NCI-H146 (cell line): ENCODE measurements at regions not wholly inside any gene's neighbourhood (a gene's known extent, or its start where the extent isn't known, plus 50 kb on each side); places are given as distances from the start of the nearest gene placed in this dataset.

ENCODE experiments used
- DNase-seq: peaks from one replicate; lab custom pipeline; 2025; lab: John Stamatoyannopoulos, UW

DNA sequence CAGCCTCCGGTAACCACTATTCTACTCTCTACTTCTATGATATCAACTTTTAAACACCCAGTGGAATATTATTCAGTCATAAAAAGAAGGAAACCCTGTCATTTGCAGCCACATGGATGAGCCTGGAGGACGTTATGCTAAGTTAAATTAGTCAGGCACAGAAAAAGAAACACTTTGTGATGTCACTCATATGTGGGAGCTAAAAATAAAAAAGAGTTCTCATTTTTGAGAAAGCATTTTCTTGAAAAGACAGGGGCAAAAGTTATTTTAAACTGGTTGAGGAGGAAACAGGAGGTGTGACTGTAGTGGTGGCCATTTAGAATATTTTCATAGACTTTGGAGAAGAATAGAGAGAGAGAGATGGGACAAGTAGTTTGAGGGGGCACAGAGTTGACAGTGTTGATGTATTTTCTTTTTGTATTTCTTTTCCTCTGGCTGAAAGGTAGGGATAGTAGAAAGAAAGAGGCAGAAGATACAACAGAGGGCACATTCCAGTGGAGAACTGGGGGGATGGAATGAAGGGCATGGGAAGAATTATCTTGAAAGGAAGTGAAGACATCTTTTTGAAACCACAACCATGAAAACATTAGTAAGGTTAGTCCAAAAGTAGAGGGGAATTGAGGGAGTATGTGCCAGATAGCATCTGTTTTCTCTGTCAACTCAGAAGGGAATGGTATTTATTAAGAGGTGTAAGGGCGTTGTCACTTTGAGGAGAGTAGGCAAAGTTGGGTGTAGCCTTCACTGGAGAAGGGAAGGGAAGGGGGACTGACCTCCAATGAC, 181.3 kb upstream of the GMDS start:
- no peak for DNase-seq

DNA sequence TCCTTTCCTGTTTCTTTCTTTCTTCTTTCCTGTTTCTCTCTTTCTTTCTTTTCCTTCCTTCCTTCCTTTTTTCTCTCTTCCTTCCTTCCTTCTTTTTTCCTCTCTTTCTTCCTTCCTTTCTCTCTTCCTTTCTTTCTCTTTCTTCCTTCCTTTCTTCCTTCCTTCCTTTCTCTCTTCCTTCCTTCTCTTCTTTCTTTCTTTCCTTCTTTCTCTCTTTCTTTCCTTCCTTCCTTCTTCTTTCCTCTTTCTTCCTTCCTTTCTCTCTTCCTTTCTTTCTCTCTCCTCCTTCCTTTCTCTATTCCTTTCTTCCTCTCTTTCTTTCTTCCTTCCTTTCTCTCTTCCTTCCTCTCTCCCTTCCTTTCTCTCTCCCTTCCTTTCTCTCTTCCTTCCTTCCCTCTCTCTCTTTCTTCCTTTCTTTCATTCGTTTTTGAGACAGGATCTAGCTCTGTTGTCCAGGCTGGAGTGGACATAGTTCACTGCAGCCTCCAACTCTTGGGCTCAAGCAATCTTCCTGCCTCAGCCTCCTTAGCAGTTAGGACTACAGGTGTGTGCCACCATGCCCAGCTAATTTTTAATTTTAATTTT, 170.8 kb upstream of the GMDS start:
- no peak for DNase-seq

DNA sequence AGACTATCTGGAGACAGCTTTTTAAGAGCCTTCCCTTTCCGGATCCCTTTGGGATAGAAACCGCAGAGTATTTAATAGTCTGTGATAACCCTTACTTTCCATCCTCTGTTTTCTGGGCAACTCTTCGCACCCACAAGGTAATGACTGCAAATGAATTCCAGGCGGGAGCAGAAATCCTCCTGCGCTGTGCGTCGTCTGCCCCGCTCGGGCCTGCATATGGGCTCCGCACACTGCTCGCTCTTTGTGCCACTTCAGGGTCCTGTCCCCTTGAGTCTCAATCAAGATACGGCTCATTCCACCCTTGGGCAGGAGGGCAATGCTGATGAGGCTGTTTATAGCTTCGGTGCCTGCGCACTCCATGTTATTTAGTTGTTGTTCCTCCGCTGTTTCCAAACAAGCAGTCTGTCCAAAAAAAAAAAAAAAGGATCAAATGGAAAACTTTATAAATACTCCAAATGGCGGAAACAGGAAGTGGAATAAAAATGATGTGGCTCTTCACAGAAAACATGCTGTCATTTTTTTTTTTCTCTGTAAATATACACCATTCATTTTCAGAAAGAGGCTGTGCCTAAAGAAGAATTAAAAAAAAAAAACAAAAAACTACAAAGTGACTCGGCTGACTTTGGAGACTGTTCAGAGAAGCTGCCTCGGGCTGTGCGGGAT, 169.6 kb upstream of the GMDS start:
- no peak for DNase-seq

DNA sequence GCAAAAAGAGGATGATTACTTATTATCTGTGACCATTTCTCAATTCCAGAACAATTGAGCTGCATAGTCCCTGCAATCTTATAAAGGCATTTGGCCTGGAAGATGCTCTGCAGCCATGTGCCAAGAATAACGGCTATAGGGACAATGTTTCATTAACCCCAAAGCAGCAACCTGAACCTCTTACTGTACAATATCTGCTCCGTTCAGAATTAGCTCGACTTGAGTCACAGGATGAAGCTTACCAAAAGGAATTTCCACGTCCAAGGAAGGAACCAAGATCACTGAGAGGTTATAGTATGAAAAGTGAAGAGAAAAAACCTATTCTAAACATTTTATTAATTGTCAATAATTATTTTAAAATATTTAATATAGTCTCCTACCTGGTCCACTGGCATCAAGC, 167.3 kb upstream of the GMDS start:
- no peak for DNase-seq

DNA sequence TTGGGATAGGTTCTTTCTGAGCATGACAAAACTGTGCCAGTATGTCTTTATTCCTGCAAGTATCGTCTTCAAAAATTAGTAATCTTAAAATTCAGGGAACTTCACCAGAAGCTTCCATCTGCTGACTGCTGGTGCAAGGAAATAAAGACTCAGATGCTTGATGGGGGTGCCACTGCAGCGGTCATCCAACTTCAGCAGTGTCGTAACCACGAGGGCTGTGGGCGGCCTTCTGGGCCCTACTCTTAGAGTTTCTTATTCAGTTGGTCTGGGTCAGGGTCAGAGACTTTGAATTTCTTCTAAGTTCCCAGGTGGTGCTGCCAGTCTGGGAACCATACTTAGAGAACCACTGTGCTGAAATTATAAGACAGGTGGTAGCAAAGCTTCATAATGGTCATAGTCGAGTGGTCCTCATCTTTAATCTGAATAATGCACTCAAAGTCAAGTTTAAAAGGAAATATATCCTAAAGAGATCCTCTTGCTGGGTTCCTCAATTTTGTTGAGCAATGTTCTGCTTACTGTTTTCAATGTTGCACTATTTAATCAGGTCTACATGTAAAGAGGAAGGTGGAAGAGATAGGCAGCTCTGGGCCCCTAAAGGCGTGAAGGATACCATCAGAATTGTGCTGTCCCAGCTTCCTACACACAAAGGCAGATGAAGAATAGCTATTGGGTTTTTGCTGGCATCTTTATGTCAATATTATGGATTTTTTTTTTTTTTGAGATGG, 165.4 kb upstream of the GMDS start:
- no peak for DNase-seq

DNA sequence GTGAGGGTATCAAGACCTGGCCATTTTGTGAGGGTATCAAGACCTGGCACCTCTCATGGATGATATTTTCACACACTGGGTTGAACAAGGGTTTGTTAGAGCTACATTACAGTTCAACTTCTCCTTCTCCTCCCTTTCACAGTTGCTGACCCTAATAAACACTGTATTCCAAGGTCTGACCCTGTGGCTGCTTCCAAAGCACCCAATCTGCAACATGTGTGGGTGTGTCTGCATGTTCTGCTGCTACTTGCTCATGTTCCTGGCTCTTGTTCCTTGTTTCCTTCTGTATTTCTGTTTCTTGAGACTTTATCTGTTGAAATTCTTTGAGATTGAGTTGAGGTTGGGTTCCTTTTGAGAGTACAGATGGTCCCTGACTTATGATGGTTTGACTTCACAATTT, 162.1 kb upstream of the GMDS start:
- DNase-seq: no peak

DNA sequence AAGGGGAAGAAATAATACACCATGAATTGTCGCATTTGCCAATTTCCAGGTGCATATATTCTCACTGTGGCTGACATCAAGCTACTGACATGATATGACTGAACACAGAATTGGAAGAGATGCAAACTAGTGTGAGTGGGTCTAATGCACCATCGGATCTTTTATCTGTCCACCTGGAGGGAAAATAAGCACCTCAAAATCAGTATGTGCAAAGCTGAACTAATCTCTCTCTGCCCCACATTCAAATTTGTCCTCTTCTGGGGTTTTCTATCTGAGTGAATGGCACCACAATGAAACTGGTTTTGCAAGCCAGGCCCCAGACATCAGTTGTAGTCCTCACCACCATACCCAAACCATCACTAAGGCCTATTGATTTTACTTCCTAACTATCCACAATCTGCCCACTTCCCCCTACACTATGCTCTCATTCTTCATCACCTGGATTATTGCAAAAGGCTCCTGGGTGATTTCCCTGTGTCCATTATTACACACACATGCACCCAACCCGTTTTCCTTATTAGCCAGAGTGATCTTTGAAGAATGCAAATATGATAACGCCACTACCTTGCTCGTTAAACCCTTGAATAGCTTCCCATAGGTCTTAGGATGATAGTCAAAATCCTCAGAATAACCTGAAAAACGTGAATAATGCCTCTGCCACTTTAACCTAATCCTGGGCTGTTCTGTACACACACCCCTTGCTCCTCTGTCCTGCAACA, 159.0 kb upstream of the GMDS start:
- DNase-seq: no peak

DNA sequence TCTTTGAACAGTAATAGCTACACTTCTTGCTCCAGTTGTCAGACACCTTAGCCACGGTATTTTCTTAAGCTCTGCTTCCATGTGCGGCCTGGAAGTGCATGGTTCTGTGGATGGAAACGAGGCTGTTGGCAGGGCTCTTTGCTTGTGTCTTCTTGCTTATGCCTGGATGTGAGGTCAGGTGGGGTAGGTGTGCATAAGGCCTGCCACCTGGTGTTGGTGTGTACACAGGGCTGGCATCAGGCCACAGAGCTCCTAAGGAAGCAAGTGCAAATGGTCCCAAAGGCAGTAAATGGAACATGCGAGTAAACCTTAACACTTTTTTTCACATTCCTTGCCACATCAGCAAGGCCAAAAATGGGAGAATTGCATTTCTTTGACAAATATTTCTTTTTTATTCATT, 158.1 kb upstream of the GMDS start:
- peak; percentile 54 for DNase-seq

DNA sequence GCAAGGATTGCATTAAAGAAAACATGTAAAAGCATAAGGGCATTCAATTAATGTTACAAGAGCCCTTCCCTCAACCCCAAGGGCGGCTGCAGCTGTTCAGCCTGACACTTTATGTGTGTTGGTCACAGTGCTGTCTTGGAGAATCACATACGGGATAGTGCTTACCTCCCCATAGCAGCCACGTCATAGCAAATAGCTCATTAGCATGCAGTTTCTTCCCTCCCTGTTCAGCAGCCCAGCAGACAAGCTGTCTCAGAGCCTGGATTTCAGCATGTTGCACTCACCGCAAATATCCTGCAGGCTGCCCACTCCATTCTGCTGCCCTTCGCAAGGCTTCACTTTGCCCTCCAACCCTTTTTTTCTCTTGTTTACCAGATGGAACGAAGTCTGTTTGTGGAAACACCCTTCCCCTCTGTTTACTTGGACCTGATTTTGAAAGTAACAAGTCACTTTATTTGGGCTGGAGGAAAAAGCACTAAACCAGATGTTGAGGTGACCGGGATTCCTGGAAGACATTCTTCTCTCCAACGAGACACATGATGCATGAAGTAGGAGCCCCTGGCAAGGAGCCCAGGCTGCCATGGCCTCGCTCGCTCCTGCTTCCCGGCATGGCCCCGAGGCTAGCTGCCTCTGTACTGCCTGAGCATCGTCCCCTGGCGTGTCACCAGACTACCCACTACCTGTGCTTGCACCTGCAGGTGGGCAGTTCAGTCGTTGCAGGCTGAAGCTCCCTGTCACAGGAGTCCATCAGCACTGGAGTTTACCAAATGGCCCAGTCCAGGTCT, 151.6 kb upstream of the GMDS start:
- DNase-seq: peak; percentile 3

DNA sequence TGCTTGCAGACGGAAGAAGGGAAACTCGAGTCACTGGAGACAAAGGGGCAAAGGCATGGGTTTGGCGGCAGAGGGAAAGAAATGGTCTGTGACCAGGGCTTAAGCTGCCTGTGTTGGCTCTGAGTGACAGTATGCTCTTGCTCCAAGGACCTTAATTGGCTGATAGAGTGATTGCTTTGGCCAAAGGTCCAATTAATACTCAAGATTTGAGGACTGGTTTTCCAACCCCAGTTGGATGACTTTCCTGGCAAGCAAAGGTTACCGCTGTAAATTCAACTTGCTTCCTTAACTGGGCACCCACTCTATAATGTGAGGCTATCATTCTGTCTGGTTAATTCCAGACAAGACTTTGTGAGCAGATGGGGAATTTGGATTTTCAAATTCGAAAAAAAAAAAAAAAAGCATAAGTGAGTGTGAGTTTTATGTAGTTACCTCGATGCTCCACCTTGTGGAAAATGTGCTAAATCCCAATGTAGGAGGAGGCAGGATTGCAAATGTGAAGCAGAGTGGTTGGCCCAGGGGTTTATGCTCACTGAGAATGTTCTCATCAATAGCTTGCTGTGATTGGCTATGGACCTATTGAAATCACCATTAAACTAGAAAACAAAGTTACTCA, 150.7 kb upstream of the GMDS start:
- no peak for DNase-seq

DNA sequence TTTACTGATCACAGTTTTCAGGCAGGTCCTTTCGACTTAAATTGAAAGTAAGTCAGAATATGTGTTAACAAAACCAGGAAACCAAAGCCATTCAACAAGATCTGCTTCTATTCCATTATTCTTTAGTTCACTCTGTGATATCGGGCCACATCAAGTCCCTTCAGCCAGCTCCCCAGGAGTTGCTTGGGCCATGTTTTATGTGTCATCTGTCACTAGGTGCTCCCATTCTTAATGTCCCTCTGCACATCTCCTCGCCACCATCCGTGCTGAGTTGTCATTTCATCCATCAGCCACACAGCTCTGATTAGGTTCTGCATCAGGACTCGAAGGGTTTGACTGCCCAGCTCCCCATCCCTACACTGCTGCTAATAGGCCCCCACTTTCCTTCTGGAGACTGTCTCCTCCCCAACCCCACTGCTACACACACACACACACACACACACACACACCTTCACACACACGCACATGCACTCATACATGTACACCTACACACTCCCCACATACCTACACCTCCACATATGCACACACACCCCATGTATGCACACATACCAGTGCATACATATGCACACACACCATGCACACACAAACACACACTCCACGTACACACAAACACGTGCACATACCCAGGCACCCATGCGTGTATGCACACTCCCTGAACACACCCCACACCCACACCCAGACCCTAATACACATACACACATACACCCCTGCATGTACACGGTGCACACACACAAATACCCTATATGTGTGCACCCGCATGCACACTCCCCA, 143.3 kb upstream of the GMDS start:
- no peak for DNase-seq

DNA sequence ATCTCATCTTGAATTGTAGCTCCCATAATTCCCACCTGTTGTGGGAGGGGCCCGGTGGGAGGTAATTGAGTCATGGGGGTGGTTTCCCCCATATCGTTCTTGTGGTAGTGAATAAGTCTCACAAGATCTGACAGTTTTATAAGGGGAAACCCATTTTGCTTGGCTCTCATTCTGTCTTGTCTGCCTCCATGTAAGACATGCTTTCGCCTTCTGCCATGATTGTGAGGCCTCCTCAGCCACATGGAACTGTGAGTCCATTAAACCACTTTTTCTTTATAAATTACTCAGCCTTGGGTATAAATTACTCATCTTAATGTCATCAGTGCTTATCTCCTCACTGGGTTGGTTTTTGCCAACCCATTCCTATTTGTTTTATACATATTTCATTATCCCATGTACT, 142.0 kb upstream of the GMDS start:
- DNase-seq: no peak

DNA sequence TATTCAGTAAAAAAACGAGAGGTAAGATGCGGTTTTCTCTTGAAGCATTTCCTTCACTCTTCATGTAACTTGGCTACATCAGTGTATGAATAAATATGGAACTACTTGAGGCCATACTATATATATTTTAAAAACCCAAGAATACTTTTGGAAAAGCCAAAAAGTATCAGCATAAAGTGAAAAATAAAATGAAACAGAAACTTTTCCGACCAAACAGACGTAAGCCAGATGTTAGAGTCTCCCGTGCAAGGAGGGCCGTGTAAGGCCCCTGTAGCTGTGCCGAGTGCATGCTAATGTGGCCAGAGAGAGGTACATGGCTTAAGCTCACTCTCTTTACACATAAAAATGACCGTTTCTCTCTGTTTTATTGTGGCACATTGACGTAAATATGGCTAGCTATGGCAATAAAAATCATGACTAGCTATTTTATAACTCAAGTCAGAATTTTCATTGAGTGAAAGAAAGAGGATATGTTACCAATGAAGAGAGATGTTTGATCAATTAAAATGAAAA, 140.1 kb upstream of the GMDS start:
- DNase-seq: no peak

DNA sequence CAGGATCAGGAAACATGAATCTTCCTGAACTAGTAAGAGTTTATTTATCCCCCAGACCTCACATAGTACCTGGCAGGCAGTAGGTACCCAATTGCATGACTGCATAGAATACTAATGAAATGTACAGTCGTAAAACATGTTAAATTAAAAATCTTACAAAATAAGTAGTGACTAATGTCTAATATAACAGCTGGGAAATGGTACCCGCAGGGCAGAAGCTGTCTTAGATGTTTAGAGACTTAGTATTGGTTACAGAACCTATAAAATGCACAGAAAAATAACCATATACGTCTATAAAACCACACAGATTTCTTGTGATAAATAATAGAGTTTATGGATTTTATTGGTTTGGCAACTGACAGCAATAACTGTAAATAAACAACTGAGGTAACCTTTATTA, 139.1 kb upstream of the GMDS start:
- DNase-seq: no peak

DNA sequence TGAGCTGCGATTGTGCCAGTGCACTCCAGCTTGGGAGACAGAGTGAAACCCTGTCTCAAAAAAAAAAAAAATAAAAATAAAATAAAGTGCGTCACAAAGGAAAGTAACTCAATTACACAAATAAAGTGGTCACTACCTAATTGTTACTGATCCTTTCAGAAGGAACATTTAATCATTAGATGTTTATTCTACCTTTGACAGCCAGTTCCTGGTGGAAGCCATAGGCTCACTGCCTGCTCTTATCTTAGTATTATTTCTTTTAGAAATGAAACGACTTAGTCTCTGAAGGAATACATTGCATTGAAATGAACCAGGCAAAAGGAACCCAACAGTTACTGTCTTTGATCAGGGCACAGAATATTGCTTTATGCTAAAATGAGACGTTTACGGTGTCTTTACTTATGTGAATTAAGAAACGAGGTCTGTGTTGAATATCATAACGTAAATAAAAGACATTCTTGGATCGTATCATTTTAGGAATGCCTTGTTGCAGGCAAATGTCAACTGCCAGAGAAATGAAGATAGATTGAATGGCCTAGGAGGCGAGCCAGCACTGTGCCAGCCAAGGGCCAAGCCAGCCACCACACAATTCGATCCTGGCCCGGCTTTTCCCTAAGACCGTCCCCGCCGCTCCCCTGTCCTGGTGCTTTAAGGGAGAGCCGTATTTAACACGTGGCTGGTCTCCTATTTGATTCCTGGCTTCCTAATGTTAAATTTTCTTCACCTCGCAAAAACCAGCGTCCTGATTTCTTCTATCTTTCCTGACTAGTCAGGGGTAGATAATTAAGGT, 136.7 kb upstream of the GMDS start:
- DNase-seq: no peak

DNA sequence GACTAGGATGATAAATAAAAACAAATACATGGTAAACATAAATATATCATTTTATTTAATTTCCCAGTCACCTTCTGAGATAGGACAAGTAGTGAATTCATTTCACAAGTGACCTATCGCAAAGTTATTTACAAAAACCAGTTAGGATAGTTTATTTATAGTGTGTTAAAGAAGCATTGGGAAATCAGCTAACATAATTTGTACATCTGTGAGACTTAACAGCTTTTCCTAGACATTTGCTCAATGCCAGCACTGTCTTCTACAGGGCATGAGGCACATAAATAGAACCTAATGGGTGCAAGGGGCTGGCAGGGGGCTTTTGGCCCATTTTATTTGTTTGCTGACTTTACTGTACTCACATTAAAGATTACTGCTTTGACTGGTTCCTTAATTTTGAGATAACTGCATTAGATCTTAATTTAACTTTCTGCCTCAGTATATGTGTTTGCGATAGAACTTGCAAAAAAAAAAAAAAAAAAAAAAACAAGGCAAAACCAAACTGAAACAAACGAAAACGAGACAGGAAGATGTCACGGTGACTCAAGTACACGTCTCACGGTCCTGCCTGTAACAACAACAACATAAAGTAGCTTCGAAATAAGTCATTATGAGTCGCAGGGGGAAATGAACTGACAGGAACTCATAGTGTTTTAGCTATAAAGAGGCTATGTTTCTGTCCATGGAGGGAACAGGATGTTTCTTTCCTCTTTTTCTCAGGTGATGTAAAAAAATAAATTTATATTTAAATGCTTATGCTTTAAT, 133.7 kb upstream of the GMDS start:
- no peak for DNase-seq

DNA sequence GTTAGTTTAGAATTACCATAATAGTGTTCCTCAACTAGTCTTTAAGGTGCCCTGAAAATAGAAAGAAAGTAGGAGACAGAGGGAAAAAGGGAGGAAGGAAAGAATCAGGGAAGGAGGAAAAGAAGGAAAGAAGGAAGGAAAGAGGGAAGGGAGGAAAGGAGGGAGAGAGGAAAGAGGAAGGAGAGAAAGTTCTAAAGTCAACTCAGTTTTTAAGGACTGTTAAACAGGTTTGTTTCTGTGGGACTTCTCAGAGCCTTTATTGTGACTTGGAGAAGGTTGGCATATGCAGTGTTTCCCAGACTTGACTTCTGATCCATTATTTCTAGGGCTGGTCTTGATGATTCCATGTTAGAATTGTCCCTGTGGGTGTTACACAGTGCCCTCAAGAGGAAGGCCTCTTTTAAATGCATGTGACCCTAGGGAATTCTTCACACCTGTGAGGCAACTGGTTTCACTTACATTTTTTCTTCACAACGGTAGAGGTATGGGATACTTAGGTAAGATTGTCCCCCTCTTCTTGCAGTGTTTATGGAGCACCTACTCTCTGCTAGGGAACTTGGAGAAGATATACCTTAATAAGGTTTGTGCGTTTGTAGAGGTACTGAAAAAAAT, 132.7 kb upstream of the GMDS start:
- no peak for DNase-seq
